ENCODE measurements at regions not wholly inside any gene's neighbourhood (a gene's known extent, or its start where the extent isn't known, plus 50 kb on each side); places are given as distances from the start of the nearest gene placed in this dataset.

- 93 to 95% methylated on average over 2 of the region's 2 CpGs for WGBS, 2 donors (ENCODE audit: low coverage in 1 of 2)
- H3K4me1 ChIP-seq: no peaks in the 10 kb centered on the region
Observed at GRCh38 chr4:11774346-11774745, 345.7 kb upstream of the HS3ST1 start.

GRCh38 chr4:11773798-11774197 is 345.1 kb upstream of the HS3ST1 start:
- Histone ChIP-seq H3K27ac (no peak overlapping the region), H3K27me3 (no peaks in the 10 kb centered on the region), H3K4me3 (no peak overlapping the region), H3K4me1 (no peaks in the 10 kb centered on the region), H3K36me3 (no peaks in the 10 kb centered on the region), H3K9me3 (no peaks in the 10 kb centered on the region)
- intact Hi-C loops (cut with DNase I; ENCODE audit: low total_unique reads): no loop called here
- WGBS, 2 donors (ENCODE audit: low coverage in 1 of 2): 57 to 89% methylated on average over 1 to 3 of the region's 3 CpGs
- no peak for TF ChIP-seq CTCF (IDR thresholded peaks at IDR 0.05)
- no peak for TF ChIP-seq POLR2AphosphoS5 (IDR thresholded peaks at IDR 0.05)
- no peak for TF ChIP-seq POLR2A (IDR thresholded peaks at IDR 0.05)
- no peak for TF ChIP-seq EP300 (IDR thresholded peaks at IDR 0.05; ENCODE audit: low read depth)
- in situ Hi-C loops (cut with MboI; ENCODE audit: low pct_ligation_motif_present in 1 of 4, low pct_unique_long_range_greater_than_20kb in 1 of 4, low sequenced_read_pairs in 3 of 4): loop anchor here in 3 of 4 donors (25.0 kb wide), 2 partner anchors 111 to 864 kb away; no protein-coding TSS in a partner anchor
- DNase-seq: no peak

More at GRCh38 chr4:11774346-11774745, 345.7 kb upstream of the HS3ST1 start:
- Histone ChIP-seq H3K36me3 (no peaks in the 10 kb centered on the region), H3K27me3 (no peaks in the 10 kb centered on the region), H3K9me3 (no peaks in the 10 kb centered on the region), H3K4me3 (no peak overlapping the region), H3K27ac (no peak overlapping the region)
- TF ChIP-seq EP300 (IDR thresholded peaks at IDR 0.05; ENCODE audit: low read depth) (no peak), POLR2AphosphoS5 (IDR thresholded peaks at IDR 0.05) (no peak), POLR2A (IDR thresholded peaks at IDR 0.05) (no peak), CTCF (IDR thresholded peaks at IDR 0.05) (no peak)
- in situ Hi-C loops (cut with MboI; ENCODE audit: low pct_ligation_motif_present in 1 of 4, low pct_unique_long_range_greater_than_20kb in 1 of 4, low sequenced_read_pairs in 3 of 4) (loop anchor here in 3 of 4 donors (25.0 kb wide), 2 partner anchors 112 to 863 kb away; no protein-coding TSS in a partner anchor), intact Hi-C loops (cut with DNase I; ENCODE audit: low total_unique reads) (no loop called here)
- no peak for DNase-seq

- WGBS, 2 donors (ENCODE audit: low coverage in 1 of 2): 72 to 74% methylated on average over 3 of the region's 3 CpGs
- in situ Hi-C loops (cut with MboI; ENCODE audit: low pct_ligation_motif_present in 1 of 4, low pct_unique_long_range_greater_than_20kb in 1 of 4, low sequenced_read_pairs in 3 of 4): loop anchor here in 3 of 4 donors (25.0 kb wide), 2 partner anchors 107 to 868 kb away; no protein-coding TSS in a partner anchor
Observed at GRCh38 chr4:11769434-11769833, 340.7 kb upstream of the HS3ST1 start.

More at GRCh38 chr4:11769434-11769833, 340.7 kb upstream of the HS3ST1 start:
- H3K4me3 ChIP-seq: no peak overlapping the region
- no peaks in the 10 kb centered on the region for H3K4me1 ChIP-seq
- H3K9me3 ChIP-seq: no peaks in the 10 kb centered on the region
- H3K27me3 ChIP-seq: no peaks in the 10 kb centered on the region
- intact Hi-C loops (cut with DNase I; ENCODE audit: low total_unique reads): no loop called here
- no peak for DNase-seq
- TF ChIP-seq EP300 (IDR thresholded peaks at IDR 0.05; ENCODE audit: low read depth) (no peak), POLR2AphosphoS5 (IDR thresholded peaks at IDR 0.05) (no peak), CTCF (IDR thresholded peaks at IDR 0.05) (no peak), POLR2A (IDR thresholded peaks at IDR 0.05) (no peak)
- H3K27ac ChIP-seq: no peak overlapping the region
- H3K36me3 ChIP-seq: no peaks in the 10 kb centered on the region

All from transverse colon (tissue), 4 donors.